OCI-LY1 (cell line): ENCODE measurements at regions not wholly inside any gene's neighbourhood (a gene's known extent, or its start where the extent isn't known, plus 50 kb on each side); places are given as distances from the start of the nearest gene placed in this dataset.

ENCODE experiments used
- CTCF ChIP-seq: fragments of 200-600 bp; sonication (generic), shearing (Covaris generic); IDR thresholded peaks from 2 replicates; pipeline ENCODE4 v1.5.1; 2017; ENCODE audit warnings: mild to moderate bottlenecking, antibody characterized with exemption, low read length, moderate library complexity, mixed read lengths
- EZH2 ChIP-seq: fragments of 200-600 bp; sonication (generic), shearing (Covaris generic); IDR thresholded peaks from 2 replicates; pipeline ENCODE4 v1.8.0; 2017; ENCODE audit warnings: borderline replicate concordance, mixed run types, mild to moderate bottlenecking, antibody characterized with exemption, low read length, moderate library complexity, mixed read lengths

GRCh38 chr16:51665436-51665998, 514.4 kb upstream of the SALL1 start:
- TF ChIP-seq CTCF (no peak), EZH2 (no peak)
